Keratinocyte (primary cell): ENCODE measurements at regions not wholly inside any gene's neighbourhood (a gene's known extent, or its start where the extent isn't known, plus 50 kb on each side); places are given as distances from the start of the nearest gene placed in this dataset.

Source experiments
- DNase-seq: peaks from one replicate; pipeline ENCODE4 v3.0.0-alpha.2; 2011; ENCODE audit warnings: low read depth, missing footprints, low spot score
- FAIRE-seq: peaks from 2 replicates; lab custom pipeline; 2011; peaks lifted over from hg19 to GRCh38; lab: Jason Lieb, UNC
- H2AFZ ChIP-seq: 2 replicates; pipeline ENCODE4 v1.6.0; 2012; ENCODE audit warnings: low read length, control low read depth, inconsistent platforms; ENCODE audit not compliant: control insufficient read depth
- H3K27ac ChIP-seq: 2 replicates; pipeline ENCODE4 v1.5.1; 2011; ENCODE audit warnings: low read length; ENCODE audit not compliant: control insufficient read depth, insufficient read depth
- H3K27me3 ChIP-seq: 3 replicates; pipeline ENCODE4 v1.6.0; 2011; ENCODE audit warnings: low read length; ENCODE audit not compliant: control insufficient read depth, insufficient read depth; ENCODE audit errors: extremely low read depth
- H3K36me3 ChIP-seq, 2 experiments: 2 replicates in 1 of 2; 3 replicates in 1 of 2; pipeline ENCODE4 v1.5.1; 2011; ENCODE audit warnings: low read length in 2 of 2, mild to moderate bottlenecking in 1 of 2; ENCODE audit not compliant: control insufficient read depth in 2 of 2, insufficient read depth in 2 of 2; ENCODE audit errors: extremely low read depth in 1 of 2
- H3K4me1 ChIP-seq: 3 replicates; pipeline ENCODE4 v1.5.1; 2011; ENCODE audit warnings: low read length; ENCODE audit not compliant: control insufficient read depth, insufficient read depth; ENCODE audit errors: extremely low read depth
- H3K4me2 ChIP-seq: 3 replicates; pipeline ENCODE4 v1.6.0; 2011; ENCODE audit warnings: low read depth, low read length; ENCODE audit not compliant: control insufficient read depth, insufficient read depth; ENCODE audit errors: extremely low read depth
- H3K4me3 ChIP-seq, 3 experiments: fragments of 200-600 bp in 1 of 3; sonication (generic) in 1 of 3; 2 replicates in 2 of 3; 3 replicates in 1 of 3; pipeline ENCODE4 v1.5.1; 2011 to 2016; ENCODE audit warnings: low read length in 3 of 3, mild to moderate bottlenecking in 3 of 3, control low read depth in 2 of 3, inconsistent platforms in 1 of 3, low read depth in 1 of 3, mixed read lengths in 1 of 3, mixed run types in 1 of 3, moderate library complexity in 1 of 3; ENCODE audit not compliant: control insufficient read depth in 2 of 3, insufficient read depth in 2 of 3; ENCODE audit errors: extremely low read depth in 1 of 3
- H3K79me2 ChIP-seq: 2 replicates; pipeline ENCODE4 v1.6.0; 2012; ENCODE audit warnings: low read length; ENCODE audit not compliant: control insufficient read depth, insufficient read depth
- H3K9ac ChIP-seq: 3 replicates; pipeline ENCODE4 v1.6.0; 2011; ENCODE audit warnings: low read length; ENCODE audit not compliant: control insufficient read depth, insufficient read depth; ENCODE audit errors: extremely low read depth
- H3K9me1 ChIP-seq: 3 replicates; pipeline ENCODE4 v1.6.0; 2011; ENCODE audit warnings: low read length; ENCODE audit not compliant: control insufficient read depth, insufficient read depth; ENCODE audit errors: extremely low read depth
- H3K9me3 ChIP-seq: 2 replicates; pipeline ENCODE4 v1.5.1; 2012; ENCODE audit warnings: low read depth, low read length; ENCODE audit not compliant: control insufficient read depth
- H4K20me1 ChIP-seq: 3 replicates; pipeline ENCODE4 v1.6.0; 2011; ENCODE audit warnings: low read length; ENCODE audit not compliant: control insufficient read depth, insufficient read depth; ENCODE audit errors: extremely low read depth
- EZH2 ChIP-seq: IDR thresholded peaks from one replicate; pipeline ENCODE4 v1.6.1; 2012; ENCODE audit warnings: inconsistent platforms, mild to moderate bottlenecking, low read length, moderate library complexity
- dilution Hi-C: fragments of 300-500 bp; cut with MboI; formaldehyde crosslinking; loops from one replicate; pipeline ENCODE4 v1.7.0; 2020; ENCODE audit warnings: low sequenced_read_pairs; ENCODE audit not compliant: extremely low pct_ligation_motif_present
- TF ChIP-seq, protein P1 (sequence below), 3 experiments: IDR thresholded peaks in 1 of 3; conservative IDR thresholded peaks in 1 of 3; optimal IDR thresholded peaks in 1 of 3; 2 replicates in 2 of 3; 3 replicates in 1 of 3; pipeline versions ENCODE3 to v1.5.1; 2011; ENCODE audit warnings: low read length in 3 of 3, mild to moderate bottlenecking in 3 of 3, moderate library complexity in 2 of 3, control low read depth in 1 of 3, inconsistent platforms in 1 of 3; ENCODE audit not compliant: insufficient read depth in 2 of 3; ENCODE audit errors: extremely low read depth in 1 of 3

DNA sequence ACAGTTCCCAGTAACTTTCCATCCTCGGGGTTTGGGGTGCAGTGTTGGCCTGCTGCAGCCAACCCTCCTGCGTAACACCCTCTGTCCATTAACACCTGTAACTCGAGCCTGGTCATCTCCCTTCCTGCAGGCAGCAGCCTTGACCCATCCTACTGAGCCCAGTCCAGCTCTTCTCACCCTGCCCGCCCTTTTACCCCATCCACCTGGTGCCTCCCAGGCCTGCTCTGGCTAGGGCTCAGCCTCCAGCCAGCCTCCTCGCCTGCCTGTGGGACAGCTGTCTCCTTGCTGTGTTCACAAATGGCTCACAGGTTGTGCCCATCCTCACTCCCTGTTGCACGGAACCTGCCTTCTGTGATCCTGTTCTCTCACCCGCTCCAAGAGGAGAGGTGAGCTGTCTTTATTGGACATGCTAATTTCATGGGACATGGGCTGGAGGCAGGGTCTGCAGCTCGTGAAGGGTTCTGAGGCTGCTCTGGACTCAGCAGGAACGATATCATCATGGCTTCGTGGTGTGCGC is 277.2 kb upstream of the TCERG1L start:
- H3K36me3 ChIP-seq, result no peaks in the 10 kb centered on the region
- H3K4me1 ChIP-seq, result no peaks in the 10 kb centered on the region
- H3K4me3 ChIP-seq, result no peak overlapping the region
- no peak overlapping the region for H3K4me2 ChIP-seq
- no peak for FAIRE-seq
- DNase-seq, result no peak
- no peaks in the 10 kb centered on the region for H4K20me1 ChIP-seq
- H3K9me3 ChIP-seq, result peaks cover 17% of the 10 kb centered on the region
- H3K9me1 ChIP-seq, result no peaks in the 10 kb centered on the region
- H2AFZ ChIP-seq, result no peak overlapping the region
- dilution Hi-C loops, result no loop called here
- H3K9ac ChIP-seq, result no peak overlapping the region
- no peak for TF ChIP-seq EZH2
- TF ChIP-seq, protein P1, sequence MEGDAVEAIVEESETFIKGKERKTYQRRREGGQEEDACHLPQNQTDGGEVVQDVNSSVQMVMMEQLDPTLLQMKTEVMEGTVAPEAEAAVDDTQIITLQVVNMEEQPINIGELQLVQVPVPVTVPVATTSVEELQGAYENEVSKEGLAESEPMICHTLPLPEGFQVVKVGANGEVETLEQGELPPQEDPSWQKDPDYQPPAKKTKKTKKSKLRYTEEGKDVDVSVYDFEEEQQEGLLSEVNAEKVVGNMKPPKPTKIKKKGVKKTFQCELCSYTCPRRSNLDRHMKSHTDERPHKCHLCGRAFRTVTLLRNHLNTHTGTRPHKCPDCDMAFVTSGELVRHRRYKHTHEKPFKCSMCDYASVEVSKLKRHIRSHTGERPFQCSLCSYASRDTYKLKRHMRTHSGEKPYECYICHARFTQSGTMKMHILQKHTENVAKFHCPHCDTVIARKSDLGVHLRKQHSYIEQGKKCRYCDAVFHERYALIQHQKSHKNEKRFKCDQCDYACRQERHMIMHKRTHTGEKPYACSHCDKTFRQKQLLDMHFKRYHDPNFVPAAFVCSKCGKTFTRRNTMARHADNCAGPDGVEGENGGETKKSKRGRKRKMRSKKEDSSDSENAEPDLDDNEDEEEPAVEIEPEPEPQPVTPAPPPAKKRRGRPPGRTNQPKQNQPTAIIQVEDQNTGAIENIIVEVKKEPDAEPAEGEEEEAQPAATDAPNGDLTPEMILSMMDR (optimal IDR thresholded peaks at IDR 0.05 in 1 of 3, IDR thresholded peaks at IDR 0.05 in 1 of 3, conservative IDR thresholded peaks at IDR 0.05 in 1 of 3; ENCODE audit: extremely low read depth in 1 of 3, insufficient read depth in 2 of 3, low read length in 3 of 3), result no peak
- no peaks in the 10 kb centered on the region for H3K79me2 ChIP-seq
- H3K27me3 ChIP-seq, result no peaks in the 10 kb centered on the region
- no peak overlapping the region for H3K27ac ChIP-seq

DNA sequence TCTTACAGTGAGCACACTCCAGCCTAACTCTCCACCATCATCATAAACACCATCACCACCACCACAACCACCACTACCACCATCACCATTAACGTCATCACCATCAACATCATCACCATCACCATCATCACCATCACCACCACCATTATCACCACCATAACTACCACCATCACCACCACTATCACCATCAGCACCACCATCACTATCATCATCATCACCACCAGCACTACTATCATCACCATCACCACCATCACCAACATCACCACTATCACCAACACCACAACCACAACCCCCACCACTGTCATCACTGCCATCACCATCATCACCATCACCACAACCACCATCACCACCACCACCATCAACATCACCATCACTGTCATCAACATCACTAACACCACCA is 279.0 kb upstream of the TCERG1L start:
- no peak overlapping the region for H3K27ac ChIP-seq
- peaks cover 17% of the 10 kb centered on the region for H3K9me3 ChIP-seq
- no peak overlapping the region for H2AFZ ChIP-seq
- no peaks in the 10 kb centered on the region for H4K20me1 ChIP-seq
- H3K79me2 ChIP-seq, result no peaks in the 10 kb centered on the region
- H3K9ac ChIP-seq, result no peak overlapping the region
- dilution Hi-C loops, result no loop called here
- TF ChIP-seq, protein P1 (optimal IDR thresholded peaks at IDR 0.05 in 1 of 3, IDR thresholded peaks at IDR 0.05 in 1 of 3, conservative IDR thresholded peaks at IDR 0.05 in 1 of 3; ENCODE audit: extremely low read depth in 1 of 3, insufficient read depth in 2 of 3, low read length in 3 of 3), result no peak
- no peak for TF ChIP-seq EZH2
- H3K36me3 ChIP-seq, result no peaks in the 10 kb centered on the region
- FAIRE-seq (no peak), DNase-seq (no peak)
- no peaks in the 10 kb centered on the region for H3K9me1 ChIP-seq
- no peaks in the 10 kb centered on the region for H3K27me3 ChIP-seq
- H3K4me1 ChIP-seq, result no peaks in the 10 kb centered on the region
- no peak overlapping the region for H3K4me3 ChIP-seq
- H3K4me2 ChIP-seq, result no peak overlapping the region
